ENCODE measurements at regions not wholly inside any gene's neighbourhood (a gene's known extent, or its start where the extent isn't known, plus 50 kb on each side); places are given as distances from the start of the nearest gene placed in this dataset.

GRCh38 chr6:165167861-165168260 is 141.5 kb downstream of the C6orf118 start:
- Histone ChIP-seq H4K8ac (ENCODE audit: low read depth in 2 of 2, low read length in 2 of 2) (no peak overlapping the region), H2BK15ac (ENCODE audit: low read depth, low read length) (no peak overlapping the region), H2BK5ac (ENCODE audit: low read depth, low read length, poor library complexity, severe bottlenecking) (no peak overlapping the region), H3K14ac (replicated peaks; ENCODE audit: low read depth, low read length) (no peak overlapping the region), H2BK20ac (ENCODE audit: low read depth, low read length) (no peak overlapping the region), H3K56ac (ENCODE audit: extremely low read depth, insufficient read depth, low read length) (no peak overlapping the region), H3K27me3 (ENCODE audit: control insufficient read depth, insufficient read depth, low read length) (no peaks in the 10 kb centered on the region), H2AK9ac (replicated peaks; ENCODE audit: low read depth, low read length, poor library complexity) (no peak overlapping the region), H2BK120ac (ENCODE audit: low read depth, low read length) (no peak overlapping the region), H2AFZ (replicated peaks; ENCODE audit: low read length, poor library complexity) (no peak overlapping the region), H3K4me2 (ENCODE audit: low read depth, low read length) (no peak overlapping the region), H3K79me1 (ENCODE audit: low read depth in 1 of 2, low read length in 2 of 2) (no peaks in the 10 kb centered on the region), H2AK5ac (ENCODE audit: low read depth, low read length) (no peak overlapping the region), H3K9ac (ENCODE audit: low read depth, low read length) (no peak overlapping the region), H3K9me3 (ENCODE audit: control insufficient read depth, insufficient read depth, low read length) (peaks cover 9% of the 10 kb centered on the region), H3K27ac (ENCODE audit: insufficient read depth, low read length) (no peak overlapping the region), H3K4me3 (ENCODE audit: insufficient read depth, low read depth, low read length) (no peak overlapping the region), H4K20me1 (ENCODE audit: insufficient read depth, low read length) (no peaks in the 10 kb centered on the region), H3K18ac (ENCODE audit: low read depth, low read length) (no peak overlapping the region), H4K91ac (ENCODE audit: insufficient read depth, low read depth, low read length) (no peak overlapping the region), H3K4ac (ENCODE audit: low read depth, low read length) (no peak overlapping the region), H3K9me1 (ENCODE audit: insufficient read depth, low read length) (no peaks in the 10 kb centered on the region), H3K4me1 (ENCODE audit: control insufficient read depth, insufficient read depth, low read length) (no peaks in the 10 kb centered on the region), H4K5ac (ENCODE audit: low read depth, low read length) (no peak overlapping the region), H3K36me3 (ENCODE audit: control insufficient read depth, insufficient read depth, low read length) (no peaks in the 10 kb centered on the region), H3K23ac (ENCODE audit: low read depth, low read length) (no peak overlapping the region)
- no TSS peak for BruUV-seq (replicated peaks)
- ATAC-seq (ENCODE audit: low read depth) (no peak), DNase-seq (no peak)
- intact Hi-C loops (cut with micrococcal nuclease) (no loop called here), in situ Hi-C loops (cut with MboI; ENCODE audit: low sequenced_read_pairs) (no loop called here), dilution Hi-C loops (cut with HindIII; ENCODE audit: low sequenced_read_pairs, unreplicated experiment) (no loop called here)
- CTCF ChIA-PET: no interaction called here
- POLR2A ChIA-PET (ENCODE audit: unreplicated experiment): no interaction called here
- TF ChIP-seq CHD1 (IDR thresholded peaks at IDR 0.05; ENCODE audit: low read depth, low read length) (no peak), RAD21 (IDR thresholded peaks at IDR 0.05; ENCODE audit: low read length) (no peak), BHLHE40 (IDR thresholded peaks at IDR 0.05; ENCODE audit: low read depth, low read length) (no peak), CEBPB (IDR thresholded peaks at IDR 0.05; ENCODE audit: low read depth, low read length) (no peak), MAZ (IDR thresholded peaks at IDR 0.05; ENCODE audit: borderline replicate concordance, low read depth, low read length) (no peak), RFX5 (IDR thresholded peaks at IDR 0.05; ENCODE audit: low read depth, low read length) (no peak), MXI1 (IDR thresholded peaks at IDR 0.05; ENCODE audit: borderline replicate concordance, low read depth, low read length) (no peak), MAFK (IDR thresholded peaks at IDR 0.05; ENCODE audit: low read depth, low read length) (no peak), ELK1 (IDR thresholded peaks at IDR 0.05; ENCODE audit: borderline replicate concordance, low read depth, low read length) (no peak), POLR2A (IDR thresholded peaks at IDR 0.05; ENCODE audit: low read depth, low read length) (no peak), NFE2L2 (IDR thresholded peaks at IDR 0.05; ENCODE audit: low read depth, low read length) (no peak)
- TF ChIP-seq, protein P1, sequence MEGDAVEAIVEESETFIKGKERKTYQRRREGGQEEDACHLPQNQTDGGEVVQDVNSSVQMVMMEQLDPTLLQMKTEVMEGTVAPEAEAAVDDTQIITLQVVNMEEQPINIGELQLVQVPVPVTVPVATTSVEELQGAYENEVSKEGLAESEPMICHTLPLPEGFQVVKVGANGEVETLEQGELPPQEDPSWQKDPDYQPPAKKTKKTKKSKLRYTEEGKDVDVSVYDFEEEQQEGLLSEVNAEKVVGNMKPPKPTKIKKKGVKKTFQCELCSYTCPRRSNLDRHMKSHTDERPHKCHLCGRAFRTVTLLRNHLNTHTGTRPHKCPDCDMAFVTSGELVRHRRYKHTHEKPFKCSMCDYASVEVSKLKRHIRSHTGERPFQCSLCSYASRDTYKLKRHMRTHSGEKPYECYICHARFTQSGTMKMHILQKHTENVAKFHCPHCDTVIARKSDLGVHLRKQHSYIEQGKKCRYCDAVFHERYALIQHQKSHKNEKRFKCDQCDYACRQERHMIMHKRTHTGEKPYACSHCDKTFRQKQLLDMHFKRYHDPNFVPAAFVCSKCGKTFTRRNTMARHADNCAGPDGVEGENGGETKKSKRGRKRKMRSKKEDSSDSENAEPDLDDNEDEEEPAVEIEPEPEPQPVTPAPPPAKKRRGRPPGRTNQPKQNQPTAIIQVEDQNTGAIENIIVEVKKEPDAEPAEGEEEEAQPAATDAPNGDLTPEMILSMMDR (conservative IDR thresholded peaks at IDR 0.05; ENCODE audit: low read depth, low read length): no peak
- TF ChIP-seq, protein P2, sequence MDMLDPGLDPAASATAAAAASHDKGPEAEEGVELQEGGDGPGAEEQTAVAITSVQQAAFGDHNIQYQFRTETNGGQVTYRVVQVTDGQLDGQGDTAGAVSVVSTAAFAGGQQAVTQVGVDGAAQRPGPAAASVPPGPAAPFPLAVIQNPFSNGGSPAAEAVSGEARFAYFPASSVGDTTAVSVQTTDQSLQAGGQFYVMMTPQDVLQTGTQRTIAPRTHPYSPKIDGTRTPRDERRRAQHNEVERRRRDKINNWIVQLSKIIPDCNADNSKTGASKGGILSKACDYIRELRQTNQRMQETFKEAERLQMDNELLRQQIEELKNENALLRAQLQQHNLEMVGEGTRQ (IDR thresholded peaks at IDR 0.05; ENCODE audit: low read depth, low read length): no peak
- no CpG with 5 or more reads among the region's 4 CpGs for WGBS, 2 experiments (ENCODE audit: extremely low coverage in 2 of 2, insufficient read length in 1 of 2)

All from IMR-90 (cell line).